ENCODE measurements at regions not wholly inside any gene's neighbourhood (a gene's known extent, or its start where the extent isn't known, plus 50 kb on each side); places are given as distances from the start of the nearest gene placed in this dataset.

DNA sequence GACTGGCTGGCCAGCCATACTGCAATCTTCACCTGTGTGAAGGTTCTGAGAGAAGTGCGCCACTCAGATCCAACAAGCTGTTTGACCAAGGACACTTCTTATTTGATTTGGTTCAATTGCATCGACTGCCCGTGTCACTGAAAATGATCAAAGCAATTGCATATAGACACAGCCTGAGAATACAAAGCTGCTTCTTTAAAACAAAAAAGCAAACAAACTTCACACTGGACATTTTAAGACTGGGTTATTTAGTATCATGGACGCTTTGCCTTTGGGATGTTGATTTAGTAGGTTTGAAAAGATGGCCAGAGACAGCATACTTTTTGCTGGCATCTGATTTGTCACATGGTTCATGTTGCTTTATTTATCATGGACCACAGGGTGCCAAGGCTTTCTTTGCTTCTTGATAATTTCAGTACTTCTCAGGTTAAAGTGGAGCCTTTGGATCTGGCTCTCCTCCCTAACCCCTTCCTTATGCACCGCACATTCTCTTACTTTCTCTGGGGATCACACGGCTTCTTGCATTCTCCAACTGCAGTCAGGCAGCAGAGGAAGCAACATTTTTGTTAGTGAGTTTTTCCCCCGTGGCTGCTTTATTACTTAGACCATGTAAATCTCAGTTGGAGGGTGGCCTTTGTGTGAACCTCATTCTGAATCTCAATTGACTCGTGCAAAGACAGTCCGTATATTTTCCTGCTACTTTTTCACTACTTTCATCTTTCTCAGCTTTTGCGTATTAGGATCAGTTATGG is 151.0 kb downstream of the CD47 start:
- Histone ChIP-seq H3K27me3 (ENCODE audit: insufficient read depth, low read depth) (no peaks in the 10 kb centered on the region), H3K27ac (no peak overlapping the region), H3K79me2 (ENCODE audit: insufficient read depth, low read depth) (no peaks in the 10 kb centered on the region), H3K4me3 (IDR thresholded peaks at IDR 0.05; ENCODE audit: insufficient read depth, low read depth, low read length) (no peak overlapping the region), H2AFZ (ENCODE audit: low read depth) (no peak overlapping the region; the same call in 1 of the 2 replicates), H3K36me3 (ENCODE audit: insufficient read depth) (no peaks in the 10 kb centered on the region), H4K20me1 (ENCODE audit: insufficient read depth) (no peaks in the 10 kb centered on the region), H3K9ac (no peak overlapping the region), H3K4me1 (ENCODE audit: low read depth, poor library complexity, severe bottlenecking) (no peaks in the 10 kb centered on the region), H3K4me2 (no peak overlapping the region)
- TF ChIP-seq, protein P1, sequence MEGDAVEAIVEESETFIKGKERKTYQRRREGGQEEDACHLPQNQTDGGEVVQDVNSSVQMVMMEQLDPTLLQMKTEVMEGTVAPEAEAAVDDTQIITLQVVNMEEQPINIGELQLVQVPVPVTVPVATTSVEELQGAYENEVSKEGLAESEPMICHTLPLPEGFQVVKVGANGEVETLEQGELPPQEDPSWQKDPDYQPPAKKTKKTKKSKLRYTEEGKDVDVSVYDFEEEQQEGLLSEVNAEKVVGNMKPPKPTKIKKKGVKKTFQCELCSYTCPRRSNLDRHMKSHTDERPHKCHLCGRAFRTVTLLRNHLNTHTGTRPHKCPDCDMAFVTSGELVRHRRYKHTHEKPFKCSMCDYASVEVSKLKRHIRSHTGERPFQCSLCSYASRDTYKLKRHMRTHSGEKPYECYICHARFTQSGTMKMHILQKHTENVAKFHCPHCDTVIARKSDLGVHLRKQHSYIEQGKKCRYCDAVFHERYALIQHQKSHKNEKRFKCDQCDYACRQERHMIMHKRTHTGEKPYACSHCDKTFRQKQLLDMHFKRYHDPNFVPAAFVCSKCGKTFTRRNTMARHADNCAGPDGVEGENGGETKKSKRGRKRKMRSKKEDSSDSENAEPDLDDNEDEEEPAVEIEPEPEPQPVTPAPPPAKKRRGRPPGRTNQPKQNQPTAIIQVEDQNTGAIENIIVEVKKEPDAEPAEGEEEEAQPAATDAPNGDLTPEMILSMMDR (conservative IDR thresholded peaks at IDR 0.05; ENCODE audit: low read depth, low read length): no peak

DNA sequence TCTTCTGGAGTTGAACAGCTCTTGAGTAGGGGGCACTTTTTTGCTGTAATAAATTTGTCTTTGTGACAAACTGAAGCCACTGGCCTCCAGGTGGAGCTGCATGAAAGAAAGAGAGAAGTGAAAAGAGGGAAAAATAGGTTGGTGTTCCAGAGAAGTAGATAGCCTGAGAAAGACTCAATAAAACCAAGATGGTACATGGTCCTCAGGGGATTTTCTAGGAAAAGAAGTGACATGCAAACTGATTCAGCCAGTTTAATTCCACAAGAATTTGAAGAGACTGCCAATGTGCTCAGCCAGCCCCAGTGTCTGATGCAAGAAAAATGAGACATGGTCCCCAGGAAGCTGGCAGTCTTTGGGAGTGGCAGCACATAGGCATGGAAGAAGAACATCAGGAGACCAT is 152.7 kb downstream of the CD47 start:
- no peaks in the 10 kb centered on the region for H3K27me3 ChIP-seq (ENCODE audit: insufficient read depth, low read depth)
- no peak overlapping the region for H3K4me2 ChIP-seq
- TF ChIP-seq, protein P1 (conservative IDR thresholded peaks at IDR 0.05; ENCODE audit: low read depth, low read length): peak; percentile 42; the same call in 1 of the 2 replicates

DNA sequence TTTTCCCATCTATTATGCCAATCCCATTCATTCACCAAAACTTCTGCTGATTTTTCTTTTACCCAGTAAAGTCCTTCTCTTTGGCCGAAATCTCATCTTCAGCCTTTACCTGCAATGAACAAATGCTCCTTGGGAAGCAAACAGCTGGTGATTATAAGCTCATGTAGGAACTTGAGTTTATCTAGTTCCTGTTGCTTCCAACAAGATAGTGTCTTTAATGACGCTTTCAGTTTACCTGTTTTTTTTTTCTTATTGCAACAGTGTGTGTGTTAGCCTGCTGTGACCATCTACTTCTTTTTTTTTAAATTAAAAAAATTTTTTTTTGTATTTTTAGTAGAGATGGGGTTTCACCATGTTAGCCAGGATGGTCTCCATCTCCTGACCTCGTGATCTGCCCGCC is 156.0 kb downstream of the CD47 start:
- H3K4me1 ChIP-seq (ENCODE audit: low read depth, poor library complexity, severe bottlenecking): no peaks in the 10 kb centered on the region
- no peaks in the 10 kb centered on the region for H3K36me3 ChIP-seq (ENCODE audit: insufficient read depth)
- H4K20me1 ChIP-seq (ENCODE audit: insufficient read depth): no peaks in the 10 kb centered on the region
- H3K9ac ChIP-seq: no peak overlapping the region
- H3K4me2 ChIP-seq: no peak overlapping the region
- no peaks in the 10 kb centered on the region for H3K79me2 ChIP-seq (ENCODE audit: insufficient read depth, low read depth)
- H3K27me3 ChIP-seq (ENCODE audit: insufficient read depth, low read depth): no peaks in the 10 kb centered on the region
- no peak overlapping the region for H3K4me3 ChIP-seq (IDR thresholded peaks at IDR 0.05; ENCODE audit: insufficient read depth, low read depth, low read length)
- TF ChIP-seq, protein P1 (conservative IDR thresholded peaks at IDR 0.05; ENCODE audit: low read depth, low read length): no peak
- H2AFZ ChIP-seq (ENCODE audit: low read depth): no peak overlapping the region
- H3K27ac ChIP-seq: no peak overlapping the region

More for the DNA sequence above, 152.7 kb downstream of the CD47 start:
- no peak overlapping the region for H3K9ac ChIP-seq
- no peaks in the 10 kb centered on the region for H3K4me1 ChIP-seq (ENCODE audit: low read depth, poor library complexity, severe bottlenecking)
- no peaks in the 10 kb centered on the region for H3K36me3 ChIP-seq (ENCODE audit: insufficient read depth)
- no peak overlapping the region for H3K27ac ChIP-seq
- H3K4me3 ChIP-seq (IDR thresholded peaks at IDR 0.05; ENCODE audit: insufficient read depth, low read depth, low read length): no peak overlapping the region
- no peaks in the 10 kb centered on the region for H3K79me2 ChIP-seq (ENCODE audit: insufficient read depth, low read depth)
- no peak overlapping the region for H2AFZ ChIP-seq (ENCODE audit: low read depth)
- H4K20me1 ChIP-seq (ENCODE audit: insufficient read depth): no peaks in the 10 kb centered on the region

DNA sequence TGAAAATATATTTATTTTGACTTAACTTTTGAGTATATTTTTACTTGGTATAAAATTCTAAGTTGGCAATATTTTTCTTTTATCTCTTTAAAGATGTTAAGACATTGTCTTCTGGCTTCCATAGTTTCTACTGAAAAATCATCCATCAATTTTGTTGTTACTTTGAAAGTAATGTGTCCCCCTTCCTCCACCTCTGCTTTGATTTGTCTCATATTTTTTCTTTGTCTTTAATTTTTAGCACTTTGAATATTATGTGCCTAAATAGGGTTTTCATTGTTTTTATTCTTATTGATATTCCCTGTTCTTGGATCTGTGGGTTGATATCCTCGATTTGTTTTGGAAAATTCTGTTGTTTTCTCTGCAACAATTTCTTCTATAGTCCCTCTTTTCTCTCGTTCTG is 157.4 kb downstream of the CD47 start:
- Histone ChIP-seq H3K27me3 (ENCODE audit: insufficient read depth, low read depth) (no peaks in the 10 kb centered on the region), H3K4me1 (ENCODE audit: low read depth, poor library complexity, severe bottlenecking) (no peaks in the 10 kb centered on the region), H3K9ac (no peak overlapping the region), H3K27ac (no peak overlapping the region), H4K20me1 (ENCODE audit: insufficient read depth) (no peaks in the 10 kb centered on the region), H3K4me2 (no peak overlapping the region), H2AFZ (ENCODE audit: low read depth) (no peak overlapping the region), H3K4me3 (IDR thresholded peaks at IDR 0.05; ENCODE audit: insufficient read depth, low read depth, low read length) (no peak overlapping the region), H3K36me3 (ENCODE audit: insufficient read depth) (no peaks in the 10 kb centered on the region), H3K79me2 (ENCODE audit: insufficient read depth, low read depth) (no peaks in the 10 kb centered on the region)
- TF ChIP-seq, protein P1 (conservative IDR thresholded peaks at IDR 0.05; ENCODE audit: low read depth, low read length): no peak

Data from KMS-11 (cell line).